ENCODE measurements at regions not wholly inside any gene's neighbourhood (a gene's known extent, or its start where the extent isn't known, plus 50 kb on each side); places are given as distances from the start of the nearest gene placed in this dataset.
A peak's percentile ranks its signal among the peaks of the same experiment; 100 is the strongest.
"Not testable (repeated sequence)": the region's sequence is repeated elsewhere in the genome, so short reads cannot be mapped to it uniquely, and the experiment has no call there.

DNA sequence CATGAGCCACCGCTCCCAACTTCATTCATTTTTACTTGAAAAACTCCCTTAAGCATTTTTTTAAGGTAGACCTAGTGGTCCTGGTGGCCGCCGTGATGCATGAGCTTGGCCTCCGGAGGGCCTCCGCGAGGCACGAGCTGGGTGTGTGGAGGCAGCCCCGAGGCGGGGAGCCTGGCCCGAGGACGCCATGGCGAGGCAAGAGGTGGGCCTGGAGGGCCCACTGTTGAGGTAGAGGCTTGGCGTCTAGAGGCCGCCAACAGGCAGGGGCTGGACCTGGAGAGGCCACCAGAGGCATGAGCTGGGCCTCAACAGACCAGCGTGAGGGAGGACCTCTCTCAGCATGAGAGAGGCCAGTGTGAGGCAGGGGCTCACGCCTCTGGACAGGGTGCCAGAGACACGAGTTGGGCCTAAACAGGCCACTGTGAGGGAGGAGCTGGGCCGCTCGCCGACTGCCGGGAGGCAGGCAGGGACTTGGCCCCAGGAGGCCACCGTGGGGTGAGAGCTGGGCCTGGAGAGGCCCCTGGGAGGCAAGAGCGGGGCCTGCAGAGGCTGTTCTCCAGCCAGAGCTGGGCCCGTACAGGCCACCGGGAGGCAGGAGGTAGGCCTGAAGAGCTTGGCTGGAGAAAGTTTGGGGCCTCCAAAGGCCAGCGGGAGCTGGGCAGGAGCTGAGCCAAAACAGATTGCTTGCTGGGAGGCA is 227.1 kb upstream of the ZNF722 start:
- H3K4me3 Mint-ChIP-seq; H3K27me3 Mint-ChIP-seq; H3K4me1 Mint-ChIP-seq; H3K27me3 ChIP-seq (replicated peaks in 1 of 2; ENCODE audit: control insufficient read depth in 2 of 2, extremely low read depth in 1 of 2, insufficient read depth in 2 of 2, low read length in 1 of 2); H3K27ac ChIP-seq (ENCODE audit: low read length); DNase-seq; H3K9me3 Mint-ChIP-seq; H3K4me1 ChIP-seq (ENCODE audit: control insufficient read depth in 1 of 2, extremely low read depth in 1 of 2, insufficient read depth in 2 of 2, low read length in 2 of 2); H3K9me3 ChIP-seq; POLR2A ChIA-PET; ATAC-seq (replicated peaks in 1 of 4); H3K36me3 ChIP-seq (ENCODE audit: control insufficient read depth in 2 of 2, extremely low read depth in 1 of 2, insufficient read depth in 1 of 2, low read length in 1 of 2); H3K4me3 ChIP-seq (ENCODE audit: control insufficient read depth in 1 of 2, extremely low read depth in 1 of 2, low read length in 1 of 2); H3K27ac Mint-ChIP-seq; CTCF ChIA-PET; H3K36me3 Mint-ChIP-seq: not testable (repeated sequence)
- 81% methylated on average over 15 of the region's 26 CpGs for WGBS (ENCODE audit: insufficient coverage)

DNA sequence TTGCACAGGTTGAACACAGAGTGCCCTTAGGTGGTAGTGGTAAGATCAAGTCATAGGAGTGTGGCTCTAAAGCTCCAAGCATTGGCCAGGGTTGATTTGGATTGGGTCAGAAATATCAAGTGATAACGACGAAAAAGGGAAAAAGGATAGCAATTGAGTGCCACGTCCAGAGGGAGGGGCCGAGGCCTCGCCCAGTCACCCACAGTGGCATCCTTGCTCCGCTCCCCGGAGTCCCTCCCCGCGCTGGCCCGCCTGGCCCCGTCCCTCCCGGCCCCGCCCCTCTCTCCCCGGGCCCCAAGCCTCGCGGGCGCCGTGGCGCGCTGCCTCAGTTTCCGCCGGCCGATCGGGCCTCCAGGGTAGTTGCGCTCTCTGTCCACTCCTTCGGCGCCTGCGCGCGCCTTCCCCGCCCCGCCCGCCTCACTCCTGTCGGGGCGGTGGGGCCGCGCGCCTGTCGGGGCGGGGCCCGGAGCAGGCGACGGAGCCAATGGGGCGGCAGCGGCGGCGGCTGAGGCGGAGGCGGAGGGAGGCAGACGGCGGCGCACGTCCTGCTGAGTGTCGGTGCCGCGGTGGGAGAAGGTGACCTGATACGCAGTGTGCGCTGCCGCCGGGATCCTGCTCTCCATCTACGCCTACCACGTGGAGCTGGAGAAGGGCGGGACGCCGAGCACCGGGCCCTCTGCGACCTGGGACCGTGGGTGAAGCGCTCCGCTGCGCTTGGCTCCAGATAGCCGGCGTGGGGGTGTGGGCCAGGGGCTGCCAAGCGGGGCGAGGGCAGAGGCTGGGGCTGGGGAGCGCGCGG is 209.1 kb upstream of the ZNF722 start:
- Histone ChIP-seq H3K36me3 (ENCODE audit: control insufficient read depth in 2 of 2, extremely low read depth in 1 of 2, insufficient read depth in 1 of 2, low read length in 1 of 2) (no peaks in the 10 kb centered on the region), H3K9me3 (no peaks in the 10 kb centered on the region), H3K4me1 (ENCODE audit: control insufficient read depth in 1 of 2, extremely low read depth in 1 of 2, insufficient read depth in 2 of 2, low read length in 2 of 2) (no peaks in the 10 kb centered on the region), H3K4me3 (ENCODE audit: control insufficient read depth in 1 of 2, extremely low read depth in 1 of 2, low read length in 1 of 2) (no peak overlapping the region), H3K27me3 (replicated peaks in 1 of 2; ENCODE audit: control insufficient read depth in 2 of 2, extremely low read depth in 1 of 2, insufficient read depth in 2 of 2, low read length in 1 of 2) (no peaks in the 10 kb centered on the region), H3K27ac (ENCODE audit: low read length) (no peak overlapping the region)
- 44% methylated on average over 61 of the region's 78 CpGs for WGBS (ENCODE audit: insufficient coverage)
- ATAC-seq (replicated peaks in 1 of 4) (peak in 3 of 4 experiments; percentile 32 to 76 (median 61)), DNase-seq (peak in 3 of 35 experiments; percentile 0 to 40 (median 0))
- Mint-ChIP-seq H3K4me3 (no peak overlapping the region), H3K9me3 (peaks cover 0 to 7% (median 0%) of the 10 kb centered on the region in 3 donors), H3K4me1 (no peaks in the 10 kb centered on the region), H3K36me3 (no peaks in the 10 kb centered on the region), H3K27me3 (peaks cover 0 to 3% of the 10 kb centered on the region in 2 donors), H3K27ac (no peak overlapping the region)
- ChIA-PET POLR2A (no interaction called here), CTCF (no interaction called here)

DNA sequence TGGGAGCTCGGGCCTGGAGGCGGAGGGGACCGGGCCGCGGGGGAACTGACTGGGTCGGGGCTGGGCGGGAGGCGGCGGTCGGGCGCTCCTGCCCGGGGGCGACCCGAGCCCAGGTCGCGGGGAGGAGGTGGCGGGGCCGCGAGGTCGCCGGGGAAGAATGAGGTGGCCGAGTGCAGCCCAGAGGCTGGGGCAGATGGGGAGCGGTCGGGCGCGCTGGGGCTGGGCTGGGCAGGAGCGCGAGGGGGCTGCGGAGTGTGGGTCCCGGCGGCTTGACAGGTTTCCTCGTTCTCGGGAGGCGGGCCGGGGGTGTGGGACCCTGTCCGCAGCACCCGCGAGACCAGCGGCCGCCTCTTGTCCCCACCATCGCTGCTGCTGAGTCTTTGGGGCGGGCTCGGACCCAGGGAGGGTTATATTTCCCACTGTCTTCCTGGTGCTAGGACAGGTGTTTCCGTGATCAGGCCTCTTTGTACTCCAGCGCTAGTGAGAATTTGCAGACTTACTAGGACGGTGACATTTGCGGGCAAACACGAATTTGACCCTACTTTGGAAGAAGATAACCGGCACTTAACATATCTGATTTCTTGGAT is 208.4 kb upstream of the ZNF722 start:
- H3K4me1 Mint-ChIP-seq; H3K9me3 ChIP-seq; H3K36me3 Mint-ChIP-seq; H3K27ac Mint-ChIP-seq; H3K4me1 ChIP-seq (ENCODE audit: control insufficient read depth in 1 of 2, extremely low read depth in 1 of 2, insufficient read depth in 2 of 2, low read length in 2 of 2); H3K36me3 ChIP-seq (ENCODE audit: control insufficient read depth in 2 of 2, extremely low read depth in 1 of 2, insufficient read depth in 1 of 2, low read length in 1 of 2); H3K4me3 ChIP-seq (ENCODE audit: control insufficient read depth in 1 of 2, extremely low read depth in 1 of 2, low read length in 1 of 2); POLR2A ChIA-PET; H3K27me3 ChIP-seq (replicated peaks in 1 of 2; ENCODE audit: control insufficient read depth in 2 of 2, extremely low read depth in 1 of 2, insufficient read depth in 2 of 2, low read length in 1 of 2); H3K9me3 Mint-ChIP-seq; H3K27me3 Mint-ChIP-seq; H3K4me3 Mint-ChIP-seq; H3K27ac ChIP-seq (ENCODE audit: low read length); DNase-seq; CTCF ChIA-PET: not testable (repeated sequence)
- peak in 1 of 4 experiments; percentile 19 for ATAC-seq (replicated peaks in 1 of 4)
- 33% methylated on average over 40 of the region's 49 CpGs for WGBS (ENCODE audit: insufficient coverage)
